ENCODE measurements at regions not wholly inside any gene's neighbourhood (a gene's known extent, or its start where the extent isn't known, plus 50 kb on each side); places are given as distances from the start of the nearest gene placed in this dataset.
"Not testable (repeated sequence)": the region's sequence is repeated elsewhere in the genome, so short reads cannot be mapped to it uniquely, and the experiment has no call there.

DNA sequence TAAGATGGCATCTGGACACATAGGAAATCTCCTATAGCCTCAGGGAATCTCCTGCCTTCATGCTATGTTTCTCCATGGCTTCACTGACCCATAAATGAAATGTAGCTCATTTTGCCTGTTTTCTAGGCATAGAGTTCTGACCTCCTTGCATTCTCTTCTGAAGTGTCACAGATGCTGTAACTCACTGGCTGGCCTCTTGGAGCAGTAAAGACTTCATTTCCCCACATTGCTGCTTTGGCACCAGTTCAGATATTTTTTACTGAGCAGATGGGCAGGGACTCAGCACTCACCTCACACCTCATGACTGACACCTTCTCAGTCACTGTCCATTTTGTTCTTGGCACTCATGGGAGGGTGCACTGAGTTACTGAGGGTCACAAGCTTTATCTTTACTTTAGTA lies 286.7 kb upstream of the TGFBR2 start:
- Mint-ChIP-seq H3K4me1 (peaks cover 8% of the 10 kb centered on the region), H3K36me3 (ENCODE audit: low read depth) (no peaks in the 10 kb centered on the region), H3K27ac (no peak overlapping the region), H3K27me3 (ENCODE audit: insufficient read depth) (no peaks in the 10 kb centered on the region), H3K4me3 (no peak overlapping the region), H3K9me3 (peaks cover 11% of the 10 kb centered on the region)
- peak; percentile 71 for DNase-seq
- TF ChIP-seq, protein P1, sequence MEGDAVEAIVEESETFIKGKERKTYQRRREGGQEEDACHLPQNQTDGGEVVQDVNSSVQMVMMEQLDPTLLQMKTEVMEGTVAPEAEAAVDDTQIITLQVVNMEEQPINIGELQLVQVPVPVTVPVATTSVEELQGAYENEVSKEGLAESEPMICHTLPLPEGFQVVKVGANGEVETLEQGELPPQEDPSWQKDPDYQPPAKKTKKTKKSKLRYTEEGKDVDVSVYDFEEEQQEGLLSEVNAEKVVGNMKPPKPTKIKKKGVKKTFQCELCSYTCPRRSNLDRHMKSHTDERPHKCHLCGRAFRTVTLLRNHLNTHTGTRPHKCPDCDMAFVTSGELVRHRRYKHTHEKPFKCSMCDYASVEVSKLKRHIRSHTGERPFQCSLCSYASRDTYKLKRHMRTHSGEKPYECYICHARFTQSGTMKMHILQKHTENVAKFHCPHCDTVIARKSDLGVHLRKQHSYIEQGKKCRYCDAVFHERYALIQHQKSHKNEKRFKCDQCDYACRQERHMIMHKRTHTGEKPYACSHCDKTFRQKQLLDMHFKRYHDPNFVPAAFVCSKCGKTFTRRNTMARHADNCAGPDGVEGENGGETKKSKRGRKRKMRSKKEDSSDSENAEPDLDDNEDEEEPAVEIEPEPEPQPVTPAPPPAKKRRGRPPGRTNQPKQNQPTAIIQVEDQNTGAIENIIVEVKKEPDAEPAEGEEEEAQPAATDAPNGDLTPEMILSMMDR (conservative IDR thresholded peaks at IDR 0.05): peak; percentile 72
- no peaks in the 10 kb centered on the region for H3K36me3 ChIP-seq (ENCODE audit: control insufficient read depth, insufficient read depth, low read length)
- no peak overlapping the region for H3K27ac ChIP-seq (ENCODE audit: low read depth, low read length)
- no peaks in the 10 kb centered on the region for H3K27me3 ChIP-seq (ENCODE audit: control insufficient read depth, insufficient read depth, low read length, poor library complexity, severe bottlenecking)
- H3K4me1 ChIP-seq (ENCODE audit: control insufficient read depth, insufficient read depth, low read length): peaks cover 11% of the 10 kb centered on the region
- H3K4me3 ChIP-seq (ENCODE audit: low read length): no peak overlapping the region
- peaks cover 8% of the 10 kb centered on the region for H3K9me3 ChIP-seq (ENCODE audit: control insufficient read depth, low read length)
- H3K9ac ChIP-seq (ENCODE audit: extremely low read depth, low read length, poor library complexity, severe bottlenecking): no peak overlapping the region

DNA sequence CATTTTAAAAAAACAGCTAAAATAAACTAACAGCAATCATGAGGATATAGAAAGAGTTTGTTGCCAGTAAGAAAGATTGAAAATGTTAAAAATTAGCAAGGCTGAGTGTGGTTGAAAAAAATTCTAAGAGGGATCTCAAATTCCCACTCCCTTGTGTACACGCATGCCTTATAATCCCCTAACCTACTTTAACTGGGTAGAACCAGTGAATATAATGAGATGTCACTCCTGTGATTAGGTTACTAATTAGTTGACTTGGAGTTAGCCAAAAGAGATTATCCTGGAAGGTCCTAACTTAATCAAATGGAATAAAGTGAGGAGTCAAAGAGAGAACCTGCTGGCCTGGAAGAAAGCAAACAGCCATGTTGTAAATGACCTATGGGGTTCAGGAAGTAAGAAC lies 286.0 kb upstream of the TGFBR2 start:
- Mint-ChIP-seq H3K27me3 (ENCODE audit: insufficient read depth) (no peaks in the 10 kb centered on the region), H3K4me1 (peaks cover 8% of the 10 kb centered on the region), H3K36me3 (ENCODE audit: low read depth) (no peaks in the 10 kb centered on the region), H3K27ac (peak overlapping the region; percentile 19), H3K4me3 (no peak overlapping the region), H3K9me3 (peaks cover 11% of the 10 kb centered on the region)
- DNase-seq: no peak
- Histone ChIP-seq H3K9me3 (ENCODE audit: control insufficient read depth, low read length) (peaks cover 8% of the 10 kb centered on the region), H3K27me3 (ENCODE audit: control insufficient read depth, insufficient read depth, low read length, poor library complexity, severe bottlenecking) (no peaks in the 10 kb centered on the region), H3K36me3 (ENCODE audit: control insufficient read depth, insufficient read depth, low read length) (no peaks in the 10 kb centered on the region), H3K27ac (ENCODE audit: low read depth, low read length) (no peak overlapping the region), H3K4me1 (ENCODE audit: control insufficient read depth, insufficient read depth, low read length) (peaks cover 11% of the 10 kb centered on the region), H3K9ac (ENCODE audit: extremely low read depth, low read length, poor library complexity, severe bottlenecking) (no peak overlapping the region), H3K4me3 (ENCODE audit: low read length) (no peak overlapping the region)
- 50% methylated on average over 1 of the region's 1 CpG; no CpG with 5 or more reads in 1 of the 2 experiments for WGBS, 2 experiments (ENCODE audit: insufficient coverage in 1 of 2, insufficient read length in 1 of 2)
- TF ChIP-seq, protein P1 (conservative IDR thresholded peaks at IDR 0.05): no peak

DNA sequence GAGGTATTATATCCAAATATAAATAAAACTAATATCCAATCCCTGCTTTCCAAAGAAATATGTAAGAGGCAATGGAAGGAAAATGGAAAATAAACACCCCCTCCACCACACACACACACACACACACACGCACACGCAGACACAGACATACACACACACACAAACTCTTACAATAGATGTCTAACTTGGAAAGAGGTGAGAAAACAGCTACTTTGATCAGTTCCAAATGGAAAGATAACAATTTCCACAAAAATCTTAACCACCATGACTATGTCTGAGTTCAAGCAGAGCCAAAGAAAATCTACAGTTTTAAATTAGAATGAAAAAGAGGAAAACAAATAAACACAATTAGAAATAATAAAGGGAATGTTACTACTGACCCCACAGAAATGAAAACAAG lies 285.3 kb upstream of the TGFBR2 start:
- no peak for DNase-seq
- WGBS, 2 experiments (ENCODE audit: insufficient coverage in 1 of 2, insufficient read length in 1 of 2): 100% methylated on average over 2 of the region's 2 CpGs; no CpG with 5 or more reads in 1 of the 2 experiments
- H3K27ac Mint-ChIP-seq: no peak overlapping the region

DNA sequence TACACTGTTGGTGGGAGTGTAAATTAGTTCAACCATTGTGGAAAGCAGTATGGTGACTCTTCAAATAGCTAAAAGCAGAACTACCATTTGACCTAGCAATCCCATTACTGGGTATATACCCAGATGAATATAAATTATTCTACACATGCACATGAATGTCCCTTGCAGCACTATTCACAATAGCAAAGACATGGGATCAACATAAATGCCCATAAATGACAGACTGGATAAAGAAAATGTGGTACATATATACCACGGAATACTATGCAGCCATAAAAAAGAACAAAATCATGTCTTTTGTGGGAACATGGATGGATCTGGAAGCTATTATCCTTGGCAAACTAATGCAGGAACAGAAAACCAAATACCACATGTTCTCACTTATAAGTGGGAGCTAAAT lies 282.8 kb upstream of the TGFBR2 start:
- not testable (repeated sequence) for DNase-seq; H3K27ac ChIP-seq (ENCODE audit: low read depth, low read length); H3K27me3 Mint-ChIP-seq (ENCODE audit: insufficient read depth); H3K36me3 ChIP-seq (ENCODE audit: control insufficient read depth, insufficient read depth, low read length); H3K4me3 ChIP-seq (ENCODE audit: low read length); H3K9me3 Mint-ChIP-seq; H3K36me3 Mint-ChIP-seq (ENCODE audit: low read depth); H3K27me3 ChIP-seq (ENCODE audit: control insufficient read depth, insufficient read depth, low read length, poor library complexity, severe bottlenecking); H3K4me3 Mint-ChIP-seq; H3K9me3 ChIP-seq (ENCODE audit: control insufficient read depth, low read length); H3K27ac Mint-ChIP-seq; H3K9ac ChIP-seq (ENCODE audit: extremely low read depth, low read length, poor library complexity, severe bottlenecking)
- H3K4me1 Mint-ChIP-seq: peaks cover 14% of the 10 kb centered on the region
- WGBS, 2 experiments (ENCODE audit: insufficient coverage in 1 of 2, insufficient read length in 1 of 2): 80 to 100% methylated on average over 1 of the region's 1 CpG
- H3K4me1 ChIP-seq (ENCODE audit: control insufficient read depth, insufficient read depth, low read length): peaks cover 11% of the 10 kb centered on the region

More for the DNA sequence above, 285.3 kb upstream of the TGFBR2 start:
- Histone ChIP-seq H3K4me3 (ENCODE audit: low read length) (no peak overlapping the region), H3K36me3 (ENCODE audit: control insufficient read depth, insufficient read depth, low read length) (no peaks in the 10 kb centered on the region), H3K9me3 (ENCODE audit: control insufficient read depth, low read length) (peaks cover 8% of the 10 kb centered on the region), H3K4me1 (ENCODE audit: control insufficient read depth, insufficient read depth, low read length) (peaks cover 11% of the 10 kb centered on the region), H3K9ac (ENCODE audit: extremely low read depth, low read length, poor library complexity, severe bottlenecking) (no peak overlapping the region), H3K27ac (ENCODE audit: low read depth, low read length) (no peak overlapping the region), H3K27me3 (ENCODE audit: control insufficient read depth, insufficient read depth, low read length, poor library complexity, severe bottlenecking) (no peaks in the 10 kb centered on the region)
- Mint-ChIP-seq H3K4me3 (no peak overlapping the region), H3K9me3 (peaks cover 11% of the 10 kb centered on the region), H3K36me3 (ENCODE audit: low read depth) (no peaks in the 10 kb centered on the region), H3K4me1 (peaks cover 13% of the 10 kb centered on the region), H3K27me3 (ENCODE audit: insufficient read depth) (no peaks in the 10 kb centered on the region)
- TF ChIP-seq, protein P1 (conservative IDR thresholded peaks at IDR 0.05): no peak

Data from endodermal cell (in vitro differentiated cells).